KMS-11 (cell line): ENCODE measurements at regions not wholly inside any gene's neighbourhood (a gene's known extent, or its start where the extent isn't known, plus 50 kb on each side); places are given as distances from the start of the nearest gene placed in this dataset.

Experiments used
- H2AFZ ChIP-seq: fragments of 200-600 bp; sonication (generic); 2 replicates; pipeline ENCODE4 v1.6.1; 2016; ENCODE audit warnings: antibody characterized with exemption, mixed run types, low read depth
- H3K27ac ChIP-seq: fragments of 200-600 bp; sonication (generic); 2 replicates; pipeline ENCODE4 v1.6.1; 2016; ENCODE audit warnings: mild to moderate bottlenecking, mixed run types
- H3K27me3 ChIP-seq: fragments of 200-600 bp; sonication (generic); 2 replicates; pipeline ENCODE4 v1.6.1; 2017; ENCODE audit warnings: mild to moderate bottlenecking, low read depth, mixed run types, moderate library complexity; ENCODE audit not compliant: insufficient read depth
- H3K36me3 ChIP-seq: fragments of 200-600 bp; sonication (generic); 2 replicates; pipeline ENCODE4 v1.6.1; 2017; ENCODE audit warnings: mild to moderate bottlenecking, mixed run types; ENCODE audit not compliant: insufficient read depth
- H3K4me1 ChIP-seq: fragments of 200-600 bp; sonication (generic); 2 replicates; pipeline ENCODE4 v1.6.1; 2016; ENCODE audit warnings: mild to moderate bottlenecking, low read depth, mixed run types; ENCODE audit not compliant: poor library complexity, severe bottlenecking
- H3K4me2 ChIP-seq: fragments of 200-600 bp; sonication (generic); 2 replicates; pipeline ENCODE4 v1.7.0; 2016; ENCODE audit warnings: mild to moderate bottlenecking, mixed run types
- H3K4me3 ChIP-seq: fragments of 200-600 bp; sonication (generic); IDR thresholded peaks from 2 replicates; pipeline ENCODE4 v1.6.1; 2017; ENCODE audit warnings: low read depth, low read length, mixed read lengths; ENCODE audit not compliant: insufficient read depth
- H3K79me2 ChIP-seq: fragments of 200-600 bp; sonication (generic); 2 replicates; pipeline ENCODE4 v1.6.1; 2016; ENCODE audit warnings: low read depth, mixed run types; ENCODE audit not compliant: insufficient read depth
- H3K9ac ChIP-seq: fragments of 200-600 bp; sonication (generic); 2 replicates; pipeline ENCODE4 v1.6.1; 2016; ENCODE audit warnings: mild to moderate bottlenecking, mixed run types
- H4K20me1 ChIP-seq: fragments of 200-600 bp; sonication (generic); 2 replicates; pipeline ENCODE4 v1.6.1; 2016; ENCODE audit warnings: mild to moderate bottlenecking, mixed run types; ENCODE audit not compliant: insufficient read depth
- TF ChIP-seq, protein P1 (sequence below): fragments of 200-600 bp; sonication (generic); conservative IDR thresholded peaks from 2 replicates; pipeline ENCODE4 v1.6.1; 2017; ENCODE audit warnings: low read depth, mild to moderate bottlenecking, antibody characterized with exemption, low read length, moderate library complexity, mixed read lengths

DNA sequence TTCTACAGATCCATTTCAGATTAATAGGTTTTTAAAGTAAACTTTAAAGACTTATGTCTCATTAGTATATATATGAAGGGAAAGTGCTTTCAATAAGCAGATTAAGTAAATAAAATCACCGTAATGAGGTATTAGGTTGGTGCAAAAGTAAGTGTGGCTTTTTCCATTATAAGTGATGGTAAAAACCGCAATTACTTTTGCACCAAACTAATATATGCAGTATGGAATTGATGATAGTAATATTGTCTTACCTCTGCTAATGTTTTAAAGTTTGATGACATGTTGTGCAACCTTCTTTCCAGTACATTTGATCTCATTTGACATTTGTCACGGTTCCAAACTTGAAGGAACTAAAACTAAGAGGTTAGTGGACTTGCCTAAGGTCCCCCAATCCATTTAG is 1819.3 kb downstream of the PCDH9 start:
- H3K9ac ChIP-seq: no peak overlapping the region
- H3K27ac ChIP-seq: no peak overlapping the region
- no peaks in the 10 kb centered on the region for H3K27me3 ChIP-seq
- H4K20me1 ChIP-seq: no peaks in the 10 kb centered on the region
- H3K4me1 ChIP-seq: no peaks in the 10 kb centered on the region
- no peak overlapping the region for H3K4me2 ChIP-seq
- TF ChIP-seq, protein P1, sequence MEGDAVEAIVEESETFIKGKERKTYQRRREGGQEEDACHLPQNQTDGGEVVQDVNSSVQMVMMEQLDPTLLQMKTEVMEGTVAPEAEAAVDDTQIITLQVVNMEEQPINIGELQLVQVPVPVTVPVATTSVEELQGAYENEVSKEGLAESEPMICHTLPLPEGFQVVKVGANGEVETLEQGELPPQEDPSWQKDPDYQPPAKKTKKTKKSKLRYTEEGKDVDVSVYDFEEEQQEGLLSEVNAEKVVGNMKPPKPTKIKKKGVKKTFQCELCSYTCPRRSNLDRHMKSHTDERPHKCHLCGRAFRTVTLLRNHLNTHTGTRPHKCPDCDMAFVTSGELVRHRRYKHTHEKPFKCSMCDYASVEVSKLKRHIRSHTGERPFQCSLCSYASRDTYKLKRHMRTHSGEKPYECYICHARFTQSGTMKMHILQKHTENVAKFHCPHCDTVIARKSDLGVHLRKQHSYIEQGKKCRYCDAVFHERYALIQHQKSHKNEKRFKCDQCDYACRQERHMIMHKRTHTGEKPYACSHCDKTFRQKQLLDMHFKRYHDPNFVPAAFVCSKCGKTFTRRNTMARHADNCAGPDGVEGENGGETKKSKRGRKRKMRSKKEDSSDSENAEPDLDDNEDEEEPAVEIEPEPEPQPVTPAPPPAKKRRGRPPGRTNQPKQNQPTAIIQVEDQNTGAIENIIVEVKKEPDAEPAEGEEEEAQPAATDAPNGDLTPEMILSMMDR: no peak
- no peaks in the 10 kb centered on the region for H3K79me2 ChIP-seq
- H3K36me3 ChIP-seq: no peaks in the 10 kb centered on the region
- H3K4me3 ChIP-seq: no peak overlapping the region
- no peak overlapping the region for H2AFZ ChIP-seq

DNA sequence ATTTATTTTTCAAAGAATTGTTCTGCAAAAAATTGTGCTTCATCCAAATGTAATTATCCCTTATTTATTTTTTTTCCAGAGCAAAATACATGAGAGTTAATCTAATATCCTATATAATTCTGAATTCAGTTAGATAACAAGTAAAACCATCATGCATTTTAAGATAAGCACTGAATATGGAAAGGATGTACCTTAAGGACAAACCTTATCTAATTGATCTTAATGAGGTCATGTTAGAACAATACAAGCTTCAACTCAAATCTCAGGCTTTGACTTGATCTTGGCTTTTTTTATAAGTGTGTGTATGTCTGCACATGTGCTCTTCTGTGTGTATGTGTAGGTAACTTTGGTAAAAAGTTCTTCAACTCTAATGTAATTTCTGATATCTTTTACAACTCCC is 1828.8 kb downstream of the PCDH9 start:
- H2AFZ ChIP-seq: no peak overlapping the region
- H3K4me2 ChIP-seq: no peak overlapping the region
- H3K4me3 ChIP-seq: no peak overlapping the region
- H3K4me1 ChIP-seq: no peaks in the 10 kb centered on the region
- no peaks in the 10 kb centered on the region for H3K36me3 ChIP-seq
- H3K9ac ChIP-seq: no peak overlapping the region
- H3K79me2 ChIP-seq: no peaks in the 10 kb centered on the region
- TF ChIP-seq, protein P1: no peak
- no peaks in the 10 kb centered on the region for H4K20me1 ChIP-seq
- H3K27me3 ChIP-seq: no peaks in the 10 kb centered on the region
- H3K27ac ChIP-seq: no peak overlapping the region

DNA sequence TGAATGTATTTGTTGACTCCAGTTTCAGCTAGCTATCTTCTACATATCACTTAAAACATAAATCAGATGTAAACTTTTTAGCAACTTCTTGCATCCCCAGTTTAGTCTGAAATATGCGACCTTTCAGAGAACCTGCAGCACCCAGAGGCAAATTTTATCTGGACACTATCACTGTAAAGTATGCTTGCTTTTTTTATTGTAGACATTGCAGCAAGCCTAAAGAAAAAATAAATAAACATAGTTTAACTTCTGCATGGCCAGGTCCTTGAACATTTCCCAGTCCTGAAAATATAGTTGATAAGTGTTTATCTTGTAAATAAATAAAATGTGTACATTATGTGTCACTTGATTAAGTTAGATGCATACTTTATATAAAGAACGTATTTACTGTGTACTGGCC is 1829.4 kb downstream of the PCDH9 start:
- Histone ChIP-seq H4K20me1 (no peaks in the 10 kb centered on the region), H3K4me2 (no peak overlapping the region), H3K36me3 (no peaks in the 10 kb centered on the region), H3K27me3 (no peaks in the 10 kb centered on the region), H2AFZ (no peak overlapping the region), H3K9ac (no peak overlapping the region), H3K4me1 (no peaks in the 10 kb centered on the region), H3K27ac (no peak overlapping the region), H3K79me2 (no peaks in the 10 kb centered on the region), H3K4me3 (no peak overlapping the region)
- TF ChIP-seq, protein P1: no peak

DNA sequence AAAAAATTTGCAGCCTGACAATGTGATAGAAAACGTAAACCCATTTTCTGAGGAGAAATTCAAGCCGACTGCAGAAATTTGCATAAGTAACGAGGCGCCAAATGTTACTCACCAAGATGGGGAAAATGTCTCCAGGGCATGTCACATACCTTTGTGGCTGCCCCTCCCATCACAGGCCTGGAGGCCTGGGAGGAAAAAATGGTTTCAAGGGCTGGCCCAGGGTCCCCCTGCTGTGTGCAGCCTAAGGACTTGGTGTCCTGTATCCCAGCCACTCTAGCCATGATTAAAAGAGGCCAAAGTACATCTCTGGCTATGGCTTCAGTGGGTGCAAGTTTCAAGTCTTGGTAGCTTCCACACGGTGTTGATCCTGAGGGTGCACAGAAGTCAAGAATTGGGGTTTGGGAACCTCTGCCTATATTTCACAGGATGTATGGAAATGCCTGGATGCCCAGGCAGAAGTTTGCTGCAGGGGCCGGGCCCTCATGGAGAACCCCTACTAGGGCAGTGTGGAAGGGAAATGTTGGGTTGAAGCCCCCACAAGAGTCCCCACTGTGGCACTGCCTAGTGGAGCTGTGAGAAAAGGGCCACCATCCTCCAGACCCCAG is 1842.3 kb downstream of the PCDH9 start:
- Histone ChIP-seq H3K36me3 (no peaks in the 10 kb centered on the region), H3K4me3 (no peak overlapping the region), H3K79me2 (no peaks in the 10 kb centered on the region), H3K9ac (no peak overlapping the region), H3K27me3 (no peaks in the 10 kb centered on the region), H4K20me1 (no peaks in the 10 kb centered on the region), H3K4me1 (no peaks in the 10 kb centered on the region), H3K4me2 (no peak overlapping the region), H3K27ac (no peak overlapping the region), H2AFZ (no peak overlapping the region)
- TF ChIP-seq, protein P1: no peak
